A549 (cell line): ENCODE measurements at regions not wholly inside any gene's neighbourhood (a gene's known extent, or its start where the extent isn't known, plus 50 kb on each side); places are given as distances from the start of the nearest gene placed in this dataset.

Experiments used
- ATAC-seq, 2 experiments: fragments of 200-7000 bp in 1 of 2; fragments of >200 bp in 1 of 2; cut with Nextera tagmentation in 1 of 2; cut with Tn5 transposase in 1 of 2; 3 replicates each; pipeline versions ENCODE4 v1.8.0 to v1.9.1; 2018 to 2020; ENCODE audit warnings: mild to moderate bottlenecking in 1 of 2, moderate library complexity in 1 of 2
- CTCF ChIA-PET: fragments of 300-600 bp; sonication (Branson Sonifier 250); formaldehyde crosslinking; extraction: SDS; loops from one replicate; lab custom pipeline; 2021; ENCODE audit warnings: antibody characterized with exemption, inconsistent platforms; lab: Yijun Ruan, JAX
- POLR2A ChIA-PET: fragments of 350-600 bp; formaldehyde crosslinking; extraction: SDS; loops from one replicate; lab custom pipeline; 2021; ENCODE audit warnings: antibody characterized with exemption, inconsistent platforms; lab: Yijun Ruan, JAX
- DNase-seq, 2 experiments: peaks; one replicate each; pipeline versions ENCODE4 v3.0.0 to v3.0.0-alpha.2; 2011 to 2016; ENCODE audit warnings: low read depth in 1 of 2, low spot score in 1 of 2
- FAIRE-seq: peaks from 2 replicates; lab custom pipeline; 2011; peaks lifted over from hg19 to GRCh38; lab: Jason Lieb, UNC
- H3K27ac ChIP-seq, 2 experiments: fragments of >200 bp; sonication (Bioruptor Twin); formaldehyde crosslinking; 3 replicates each; pipeline ENCODE4 v1.5.1; 2016 to 2017
- H3K4me1 ChIP-seq: fragments of >200 bp; sonication (Bioruptor Twin); formaldehyde crosslinking; 3 replicates; pipeline ENCODE4 v1.6.1; 2016
- H3K4me2 ChIP-seq: fragments of >200 bp; sonication (Bioruptor Twin); formaldehyde crosslinking; 3 replicates; pipeline ENCODE4 v1.6.1; 2016
- H3K4me3 ChIP-seq: fragments of >200 bp; sonication (Bioruptor Twin); formaldehyde crosslinking; 3 replicates; pipeline ENCODE4 v1.5.1; 2016
- H3K9me3 ChIP-seq: fragments of >200 bp; sonication (Bioruptor Twin); formaldehyde crosslinking; 3 replicates; pipeline ENCODE4 v1.6.1; 2016
- BHLHE40 ChIP-seq: IDR thresholded peaks from 2 replicates; pipeline ENCODE4 v1.6.1; 2012; ENCODE audit warnings: low read depth, low read length, inconsistent platforms
- CEBPB ChIP-seq, 2 experiments: fragments of >200 bp in 1 of 2; sonication (Bioruptor Twin) in 1 of 2; formaldehyde crosslinking in 1 of 2; IDR thresholded peaks; 2 replicates each; pipeline ENCODE4 v1.6.1; 2012 to 2016
- CHD4 ChIP-seq: fragments of 200-600 bp; sonication (generic); IDR thresholded peaks from 2 replicates; pipeline ENCODE4 v1.6.1; 2016; ENCODE audit warnings: antibody characterized with exemption, mild to moderate bottlenecking, borderline replicate concordance
- CTCF ChIP-seq: fragments of >200 bp; sonication (Bioruptor Twin); formaldehyde crosslinking; IDR thresholded peaks from 3 replicates; pipeline ENCODE4 v1.5.1; 2016
- E2F6 ChIP-seq: IDR thresholded peaks from 2 replicates; pipeline ENCODE4 v1.6.1; 2012; ENCODE audit warnings: low read depth, borderline replicate concordance
- EHF ChIP-seq: fragments of 250-450 bp; sonication (Bioruptor Pico); IDR thresholded peaks from 2 replicates; pipeline ENCODE4 v1.5.0; 2020; ENCODE audit warnings: mild to moderate bottlenecking
- EHMT2 ChIP-seq: fragments of 200-600 bp; sonication (generic); IDR thresholded peaks from 2 replicates; pipeline ENCODE4 v1.6.1; 2016; ENCODE audit warnings: antibody characterized with exemption, low read depth, mild to moderate bottlenecking, moderate library complexity
- EP300 ChIP-seq, 2 experiments: fragments of >200 bp; sonication (Bioruptor Twin); formaldehyde crosslinking; IDR thresholded peaks; 2 replicates in 1 of 2; 3 replicates in 1 of 2; pipeline ENCODE4 v1.6.1; 2016 to 2017
- ESRRA ChIP-seq: fragments of 150-350 bp; IDR thresholded peaks from 2 replicates; pipeline ENCODE4 v1.6.1; 2014; ENCODE audit warnings: mild to moderate bottlenecking, low read length, borderline replicate concordance
- GATA3 ChIP-seq: IDR thresholded peaks from 2 replicates; pipeline ENCODE4 v1.6.1; 2012; ENCODE audit warnings: borderline replicate concordance
- HDAC2 ChIP-seq: fragments of 200-600 bp; sonication (generic); IDR thresholded peaks from 2 replicates; pipeline ENCODE4 v1.6.1; 2016
- HES2 ChIP-seq: fragments of >200 bp; sonication (Bioruptor Twin); formaldehyde crosslinking; IDR thresholded peaks from 2 replicates; pipeline ENCODE4 v1.6.1; 2016
- HEYL ChIP-seq: fragments of 250-450 bp; sonication (Bioruptor Pico); IDR thresholded peaks from 2 replicates; pipeline ENCODE4 v1.8.0; 2021; ENCODE audit warnings: mild to moderate bottlenecking, moderate library complexity
- HOXA7 ChIP-seq: fragments of 250-450 bp; sonication (Bioruptor Pico); IDR thresholded peaks from 2 replicates; pipeline ENCODE4 v1.5.0; 2020; ENCODE audit warnings: mild to moderate bottlenecking, moderate library complexity
- HOXB13 ChIP-seq: fragments of 250-450 bp; sonication (Bioruptor Pico); IDR thresholded peaks from 2 replicates; pipeline ENCODE4 v1.5.0; 2020; ENCODE audit warnings: low read depth, mild to moderate bottlenecking, moderate library complexity
- JUNB ChIP-seq: fragments of >200 bp; sonication (Bioruptor Twin); formaldehyde crosslinking; IDR thresholded peaks from 2 replicates; pipeline ENCODE4 v1.6.1; 2016
- KDM1A ChIP-seq: fragments of 200-600 bp; sonication (generic); IDR thresholded peaks from 2 replicates; pipeline ENCODE4 v1.6.1; 2016; ENCODE audit warnings: low read depth, mild to moderate bottlenecking
- KDM5A ChIP-seq: fragments of 200-600 bp; sonication (generic); IDR thresholded peaks from 2 replicates; pipeline ENCODE4 v1.6.1; 2016; ENCODE audit warnings: antibody characterized with exemption, mild to moderate bottlenecking
- MAX ChIP-seq: IDR thresholded peaks from 2 replicates; pipeline ENCODE4 v1.6.1; 2012
- MYC ChIP-seq: IDR thresholded peaks from 2 replicates; pipeline ENCODE4 v1.6.1; 2012; ENCODE audit warnings: mild to moderate bottlenecking, inconsistent platforms, low read length, improper control_type of control experiment, borderline replicate concordance
- NFE2L2 ChIP-seq: fragments of 150-350 bp; conservative IDR thresholded peaks from 2 replicates; pipeline ENCODE4 v1.6.1; 2014; ENCODE audit warnings: low read length
- PHF8 ChIP-seq: fragments of 200-600 bp; sonication (generic); IDR thresholded peaks from 2 replicates; pipeline ENCODE4 v1.6.1; 2016; ENCODE audit warnings: low read depth, mild to moderate bottlenecking, antibody characterized with exemption, moderate library complexity, borderline replicate concordance
- POLR2A ChIP-seq: IDR thresholded peaks from 2 replicates; pipeline ENCODE4 v1.6.1; 2012; ENCODE audit warnings: mild to moderate bottlenecking, low read length
- POLR2AphosphoS2 ChIP-seq: conservative IDR thresholded peaks from 2 replicates; pipeline ENCODE4 v1.6.1; 2012; ENCODE audit warnings: low read length, improper control_type of control experiment, inconsistent platforms
- RFX5 ChIP-seq: fragments of 450-650 bp; IDR thresholded peaks from 2 replicates; pipeline ENCODE4 v1.7.1; 2014; ENCODE audit warnings: antibody characterized with exemption, mild to moderate bottlenecking, moderate library complexity
- RNF2 ChIP-seq: fragments of 200-600 bp; sonication (generic); IDR thresholded peaks from 2 replicates; pipeline ENCODE4 v1.6.1; 2016; ENCODE audit warnings: low read depth, mild to moderate bottlenecking, antibody characterized with exemption, moderate library complexity, borderline replicate concordance
- SMC3 ChIP-seq: fragments of >200 bp; sonication (Bioruptor Twin); formaldehyde crosslinking; IDR thresholded peaks from 3 replicates; pipeline ENCODE4 v1.6.1; 2018; ENCODE audit warnings: inconsistent platforms
- SREBF2 ChIP-seq: fragments of 450-650 bp; IDR thresholded peaks from 2 replicates; pipeline ENCODE4 v1.6.1; 2014; ENCODE audit warnings: mild to moderate bottlenecking, moderate library complexity
- TFCP2L1 ChIP-seq: fragments of 250-450 bp; sonication (Bioruptor Pico); IDR thresholded peaks from 2 replicates; pipeline ENCODE4 v1.5.0; 2021; ENCODE audit warnings: mild to moderate bottlenecking
- TP53 ChIP-seq: fragments of 250-450 bp; sonication (Bioruptor Pico); IDR thresholded peaks from 2 replicates; pipeline ENCODE4 v1.5.0; 2021; ENCODE audit warnings: mild to moderate bottlenecking, moderate library complexity
- ZNF302 ChIP-seq: fragments of 250-450 bp; sonication (Bioruptor Pico); IDR thresholded peaks from 2 replicates; pipeline ENCODE4 v1.9.0; 2021; ENCODE audit warnings: inconsistent platforms, mild to moderate bottlenecking, moderate library complexity
- ZSCAN20 ChIP-seq: fragments of 250-450 bp; sonication (Bioruptor Pico); IDR thresholded peaks from 2 replicates; pipeline ENCODE4 v1.8.0; 2022; ENCODE audit warnings: mild to moderate bottlenecking, moderate library complexity
- WGBS: methylation state at CpG from one replicate; pipeline ENCODE4 v1.1.6; 2017; ENCODE audit errors: missing lambda C conversion rate; 5-methylcytosine and 5-hydroxymethylcytosine counted together

GRCh38 chr11:41866525-41866924, 407.1 kb upstream of the LRRC4C start:
- Histone ChIP-seq H3K4me2 (no peak overlapping the region), H3K27ac (no peak overlapping the region), H3K4me3 (no peak overlapping the region), H3K9me3 (no peaks in the 10 kb centered on the region), H3K4me1 (no peaks in the 10 kb centered on the region)
- DNase-seq (no peak), FAIRE-seq (no peak), ATAC-seq (no peak)
- no peak for TF ChIP-seq EHF (CRISPR knock-in tag)
- TF ChIP-seq KDM1A: no peak
- no peak for TF ChIP-seq SREBF2
- no peak for TF ChIP-seq PHF8
- TF ChIP-seq EHMT2: no peak
- TF ChIP-seq NFE2L2: no peak
- no peak for TF ChIP-seq BHLHE40
- no peak for TF ChIP-seq ESRRA
- TF ChIP-seq TP53 (CRISPR knock-in tag): no peak
- TF ChIP-seq EP300 (IDR thresholded peaks at IDR 0.05): no peak
- TF ChIP-seq CTCF: no peak
- no peak for TF ChIP-seq CHD4
- TF ChIP-seq HOXB13 (CRISPR knock-in tag): no peak
- TF ChIP-seq HEYL: no peak
- TF ChIP-seq CEBPB (IDR thresholded peaks at IDR 0.05): no peak
- no peak for TF ChIP-seq ZSCAN20 (CRISPR knock-in tag)
- no peak for TF ChIP-seq JUNB
- ChIA-PET CTCF (no interaction called here), POLR2A (no interaction called here)

- Histone ChIP-seq H3K9me3 (no peaks in the 10 kb centered on the region), H3K4me2 (no peak overlapping the region), H3K27ac (no peak overlapping the region), H3K4me3 (no peak overlapping the region), H3K4me1 (no peaks in the 10 kb centered on the region)
- POLR2A ChIA-PET: no interaction called here
- CTCF ChIA-PET: no interaction called here
- 20% methylated on average over 4 of the region's 4 CpGs for WGBS
- no peak for FAIRE-seq
- no peak for ATAC-seq
- TF ChIP-seq POLR2AphosphoS2: no peak
- TF ChIP-seq NFE2L2: no peak
- TF ChIP-seq HDAC2: no peak
- TF ChIP-seq KDM5A: no peak
- no peak for TF ChIP-seq HES2
- no peak for TF ChIP-seq CEBPB (IDR thresholded peaks at IDR 0.05)
- TF ChIP-seq POLR2A: no peak
- TF ChIP-seq SMC3: no peak
- no peak for TF ChIP-seq GATA3
- no peak for TF ChIP-seq ZNF302 (CRISPR knock-in tag)
- no peak for TF ChIP-seq TFCP2L1 (CRISPR knock-in tag)
- no peak for TF ChIP-seq MYC
- TF ChIP-seq RNF2: no peak
- no peak for TF ChIP-seq E2F6
- TF ChIP-seq BHLHE40: no peak
- TF ChIP-seq HOXA7 (CRISPR knock-in tag): no peak
- TF ChIP-seq RFX5: no peak
- no peak for TF ChIP-seq MAX
- no peak for DNase-seq
These were observed 409.2 kb upstream of the LRRC4C start for GRCh38 chr11:41868606-41869005.
